Fibroblast of skin of left biceps (primary cell): ENCODE measurements at regions not wholly inside any gene's neighbourhood (a gene's known extent, or its start where the extent isn't known, plus 50 kb on each side); places are given as distances from the start of the nearest gene placed in this dataset.

Experiments
- DNase-seq, 2 experiments: peaks; one replicate each; pipeline ENCODE4 v3.0.0-alpha.2; 2013; ENCODE audit warnings: low read depth in 2 of 2

- no peak for DNase-seq
Measured at GRCh38 chr10:61001731-61002122, 57.7 kb upstream of the RHOBTB1 start.

GRCh38 chr10:61000769-61001730 is 57.1 kb upstream of the RHOBTB1 start:
- no peak for DNase-seq

GRCh38 chr10:60998932-60999331 is 54.9 kb upstream of the RHOBTB1 start:
- no peak for DNase-seq

- no peak for DNase-seq
Measured at GRCh38 chr10:60994128-60994527, 50.1 kb upstream of the RHOBTB1 start.
